ENCODE measurements at regions not wholly inside any gene's neighbourhood (a gene's known extent, or its start where the extent isn't known, plus 50 kb on each side); places are given as distances from the start of the nearest gene placed in this dataset.

DNA sequence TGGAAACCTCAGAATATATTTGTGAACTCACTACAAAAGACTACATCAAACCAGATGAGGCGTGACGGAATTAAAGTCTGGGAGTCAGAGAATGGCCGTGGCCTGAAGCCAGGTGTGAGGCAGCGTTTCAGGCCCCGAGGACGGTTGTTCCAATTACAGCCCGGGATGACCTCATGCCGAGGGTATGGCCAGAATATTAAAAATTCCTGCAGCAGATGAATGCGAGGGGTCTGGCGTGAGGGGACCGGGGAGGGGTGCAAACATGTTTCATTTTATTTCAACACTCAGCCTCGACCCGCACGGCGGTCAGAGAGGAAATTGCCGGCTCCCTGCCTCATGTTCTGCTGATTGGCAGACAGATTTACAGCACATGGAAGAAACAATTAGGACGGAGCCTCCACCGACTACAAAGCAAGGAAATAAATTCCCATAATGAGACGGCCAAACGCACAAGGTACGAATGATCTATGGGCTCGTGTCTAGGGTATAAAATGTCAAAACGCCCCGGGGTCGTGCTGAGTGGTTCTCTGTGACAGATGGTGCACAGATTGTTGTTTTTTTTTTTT, 289.7 kb downstream of the SHOX start:
- Histone ChIP-seq H3K4me1 (no peaks in the 10 kb centered on the region), H3K27me3 (ENCODE audit: insufficient read depth in 3 of 3, low read length in 2 of 3) (no peaks in the 10 kb centered on the region), H3K9me3 (no peaks in the 10 kb centered on the region), H3K36me3 (ENCODE audit: insufficient read depth in 1 of 2, low read depth in 1 of 2) (no peaks in the 10 kb centered on the region), H3K4me3 (no peak overlapping the region), H3K27ac (no peak overlapping the region)
- DNase-seq: peak in 1 of 2 donors; percentile 39
- no peak for TF ChIP-seq CTCF (IDR thresholded peaks at IDR 0.05)
- intact Hi-C loops (cut with DNase I): no loop called here
- WGBS, 3 donors: 3 to 7% (median 6%) methylated on average over 25 of the region's 25 CpGs
- no peak for ATAC-seq

- intact Hi-C loops (cut with DNase I): no loop called here
- Histone ChIP-seq H3K9me3 (no peaks in the 10 kb centered on the region), H3K27me3 (ENCODE audit: insufficient read depth in 3 of 3, low read length in 2 of 3) (no peaks in the 10 kb centered on the region), H3K27ac (no peak overlapping the region), H3K36me3 (ENCODE audit: insufficient read depth in 1 of 2, low read depth in 1 of 2) (no peaks in the 10 kb centered on the region), H3K4me3 (no peak overlapping the region), H3K4me1 (no peaks in the 10 kb centered on the region)
- TF ChIP-seq CTCF (IDR thresholded peaks at IDR 0.05): no peak
- WGBS, 3 donors: 21 to 40% (median 39%) methylated on average over 9 of the region's 9 CpGs
- DNase-seq (no peak), ATAC-seq (no peak)
These were observed 285.6 kb downstream of the SHOX start for GRCh38 chrX:916230-916599.

DNA sequence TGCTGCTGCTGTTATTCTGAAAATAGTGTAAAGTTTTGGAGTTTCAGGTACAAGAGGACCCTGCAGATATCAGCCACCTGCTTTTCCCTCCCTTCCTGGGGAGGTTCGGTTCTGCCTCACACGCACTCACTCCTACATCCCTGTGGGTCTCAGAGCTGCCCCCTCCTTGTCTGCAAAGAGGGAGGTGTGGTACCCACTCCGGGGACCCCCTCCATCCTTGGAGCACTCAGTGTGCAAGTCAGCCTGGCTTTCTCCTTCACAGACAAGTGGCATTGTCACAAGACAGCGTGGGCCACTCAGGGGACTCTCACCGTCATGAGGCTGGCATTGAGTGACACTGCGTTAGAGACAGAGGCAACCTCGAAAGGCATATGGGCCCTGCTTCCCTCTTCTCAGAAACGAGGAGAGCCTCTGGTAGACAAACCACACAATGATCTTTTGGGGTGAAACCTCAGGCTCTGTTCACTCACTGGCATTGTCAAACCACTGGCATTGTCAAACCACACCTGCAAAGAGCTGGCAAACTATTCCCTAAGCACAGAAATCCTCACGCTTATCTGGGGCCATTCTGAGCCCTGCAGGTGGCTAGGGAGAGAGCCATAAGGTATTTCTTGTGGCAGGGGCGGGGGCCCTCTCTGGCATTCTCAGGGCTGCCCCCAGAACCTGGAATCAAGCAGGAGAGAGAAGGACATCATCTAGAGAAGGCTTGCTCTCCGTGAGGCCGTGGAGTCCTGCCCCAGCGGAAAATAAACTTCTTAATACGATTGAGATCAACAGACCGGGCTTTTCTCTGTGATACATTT, 285.0 kb downstream of the SHOX start:
- no peaks in the 10 kb centered on the region for H3K4me1 ChIP-seq
- H3K9me3 ChIP-seq: no peaks in the 10 kb centered on the region
- WGBS, 3 donors: 43 to 62% (median 61%) methylated on average over 15 of the region's 15 CpGs
- no peak overlapping the region for H3K27ac ChIP-seq
- no peak for TF ChIP-seq CTCF (IDR thresholded peaks at IDR 0.05)
- intact Hi-C loops (cut with DNase I): no loop called here
- no peaks in the 10 kb centered on the region for H3K27me3 ChIP-seq (ENCODE audit: insufficient read depth in 3 of 3, low read length in 2 of 3)
- no peak overlapping the region for H3K4me3 ChIP-seq
- ATAC-seq (no peak), DNase-seq (no peak)
- no peaks in the 10 kb centered on the region for H3K36me3 ChIP-seq (ENCODE audit: insufficient read depth in 1 of 2, low read depth in 1 of 2)

GRCh38 chrX:914206-914605, 283.6 kb downstream of the SHOX start:
- intact Hi-C loops (cut with DNase I): no loop called here
- no peaks in the 10 kb centered on the region for H3K4me1 ChIP-seq
- ATAC-seq: no peak

More at GRCh38 chrX:914206-914605, 283.6 kb downstream of the SHOX start:
- no peaks in the 10 kb centered on the region for H3K27me3 ChIP-seq (ENCODE audit: insufficient read depth in 3 of 3, low read length in 2 of 3)
- DNase-seq: no peak
- no peaks in the 10 kb centered on the region for H3K36me3 ChIP-seq (ENCODE audit: insufficient read depth in 1 of 2, low read depth in 1 of 2)
- no peak overlapping the region for H3K4me3 ChIP-seq
- TF ChIP-seq CTCF (IDR thresholded peaks at IDR 0.05): no peak
- H3K9me3 ChIP-seq: no peaks in the 10 kb centered on the region
- no peak overlapping the region for H3K27ac ChIP-seq
